GM21786 (cell line): ENCODE measurements at regions not wholly inside any gene's neighbourhood (a gene's known extent, or its start where the extent isn't known, plus 50 kb on each side); places are given as distances from the start of the nearest gene placed in this dataset.
"Not testable (repeated sequence)": the region's sequence is repeated elsewhere in the genome, so short reads cannot be mapped to it uniquely, and the experiment has no call there.

Experiments
- ATAC-seq: cut with Tn5 transposase; IDR thresholded peaks from one replicate; pipeline ENCODE4 v1.9.1; 2021; ENCODE audit not compliant: unreplicated experiment

DNA sequence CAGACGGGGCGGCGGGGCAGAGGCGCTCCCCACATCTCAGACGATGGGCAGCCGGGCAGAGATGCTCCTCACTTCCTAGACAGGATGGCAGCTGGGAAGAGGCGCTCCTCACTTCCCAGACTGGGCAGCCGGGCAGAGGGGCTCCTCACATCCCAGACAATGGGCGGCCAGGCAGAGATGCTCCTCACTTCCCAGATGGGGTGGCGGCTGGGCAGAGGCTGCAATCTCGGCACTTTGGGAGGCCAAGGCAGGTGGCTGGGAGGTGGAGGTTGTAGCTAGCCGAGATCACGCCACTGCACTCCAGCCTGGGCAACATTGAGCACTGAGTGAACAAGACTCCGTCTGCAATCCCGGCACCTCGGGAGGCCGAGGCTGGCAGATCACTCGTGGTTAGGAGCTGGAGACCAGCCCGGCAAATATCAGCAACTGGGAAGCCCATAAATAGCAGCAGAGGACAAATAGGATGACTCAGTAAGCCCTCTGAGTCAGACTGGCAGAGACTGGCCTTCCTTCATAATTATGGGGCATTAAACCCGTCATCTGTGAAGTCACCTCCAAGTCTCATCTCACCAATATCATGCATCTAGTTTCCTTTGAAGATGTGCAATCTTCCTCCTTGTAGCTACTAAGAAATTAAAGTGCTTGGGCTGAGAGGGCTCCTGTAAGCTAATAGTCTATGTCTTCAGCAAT lies 337.3 kb downstream of the GOLGA6L6 start:
- not testable (repeated sequence) for ATAC-seq

- ATAC-seq, result not testable (repeated sequence)
Measured at GRCh38 chr15:20203649-20204150, 337.9 kb downstream of the GOLGA6L6 start.

DNA sequence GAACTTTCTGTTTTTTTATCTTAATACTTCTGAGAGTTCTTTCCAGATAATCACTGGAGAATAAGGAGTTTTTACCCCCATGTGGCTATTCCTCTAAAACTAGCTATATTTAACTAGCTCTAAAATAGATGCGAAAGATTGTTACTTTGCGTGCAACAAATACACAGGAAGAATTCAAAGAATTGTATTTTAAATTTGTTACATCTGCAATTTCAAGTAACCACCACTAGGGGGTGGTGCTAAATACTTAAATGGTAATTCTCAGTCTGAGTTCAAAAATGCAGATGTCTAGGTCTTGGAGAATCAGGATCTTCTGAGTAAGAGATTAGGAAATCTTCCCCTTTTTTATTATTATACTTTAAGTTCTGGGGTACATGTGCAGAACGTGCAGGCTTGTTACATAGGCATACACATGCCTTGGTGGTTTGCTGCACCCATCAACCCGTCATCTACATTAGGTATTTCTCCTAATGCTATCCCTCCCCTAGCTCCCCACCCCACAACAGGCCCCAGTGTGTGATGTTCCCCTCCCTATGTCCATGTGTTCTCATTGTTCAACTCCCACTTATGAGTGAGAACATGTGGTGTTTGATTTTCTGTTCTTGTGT lies 346.9 kb downstream of the GOLGA6L6 start:
- ATAC-seq, result not testable (repeated sequence)

DNA sequence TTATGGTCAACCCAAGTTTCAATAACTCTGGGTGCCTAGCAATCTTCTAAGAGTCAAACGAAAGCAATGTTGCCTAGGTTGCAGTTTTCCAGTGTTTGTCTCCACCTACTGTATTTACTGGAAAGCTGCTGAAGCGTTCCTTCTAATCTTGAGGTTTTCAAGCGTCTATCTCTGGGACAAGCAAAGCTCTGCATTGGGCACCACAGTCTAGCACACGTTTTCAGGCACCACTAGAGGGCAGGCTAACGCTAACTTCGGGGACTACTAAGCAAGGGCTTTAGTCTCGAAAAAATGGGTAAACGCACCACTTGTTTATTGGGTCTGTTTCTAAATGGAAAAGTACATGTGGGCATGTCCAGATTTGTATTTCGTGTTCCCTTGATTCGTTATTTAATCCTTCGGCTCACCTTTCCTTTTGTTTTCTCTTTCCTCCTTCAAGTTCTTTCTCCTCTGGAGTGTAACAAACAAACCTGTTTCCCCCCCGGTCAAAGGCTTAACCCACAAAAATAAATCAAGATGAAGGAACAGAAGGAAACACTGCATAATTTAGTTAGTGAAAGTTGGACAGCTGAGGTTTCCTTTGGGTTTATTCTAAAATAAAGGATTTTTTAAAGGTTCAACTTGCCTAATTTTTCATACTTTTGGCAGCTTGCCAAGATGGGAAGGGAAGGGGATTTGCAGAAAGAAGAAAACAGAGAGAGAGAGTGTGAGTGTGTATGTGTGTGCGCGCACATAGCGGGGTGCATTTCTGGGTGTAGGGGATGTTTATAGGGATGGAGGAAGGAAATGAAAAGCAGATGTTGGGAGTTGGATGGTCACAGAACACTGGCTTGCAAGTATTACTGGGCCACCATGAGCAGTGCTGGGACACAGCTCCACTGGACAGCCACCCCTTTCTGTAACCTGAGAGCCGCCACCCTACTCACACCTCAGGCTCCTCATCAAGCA lies 348.3 kb downstream of the GOLGA6L6 start:
- ATAC-seq, result peak; percentile 66

DNA sequence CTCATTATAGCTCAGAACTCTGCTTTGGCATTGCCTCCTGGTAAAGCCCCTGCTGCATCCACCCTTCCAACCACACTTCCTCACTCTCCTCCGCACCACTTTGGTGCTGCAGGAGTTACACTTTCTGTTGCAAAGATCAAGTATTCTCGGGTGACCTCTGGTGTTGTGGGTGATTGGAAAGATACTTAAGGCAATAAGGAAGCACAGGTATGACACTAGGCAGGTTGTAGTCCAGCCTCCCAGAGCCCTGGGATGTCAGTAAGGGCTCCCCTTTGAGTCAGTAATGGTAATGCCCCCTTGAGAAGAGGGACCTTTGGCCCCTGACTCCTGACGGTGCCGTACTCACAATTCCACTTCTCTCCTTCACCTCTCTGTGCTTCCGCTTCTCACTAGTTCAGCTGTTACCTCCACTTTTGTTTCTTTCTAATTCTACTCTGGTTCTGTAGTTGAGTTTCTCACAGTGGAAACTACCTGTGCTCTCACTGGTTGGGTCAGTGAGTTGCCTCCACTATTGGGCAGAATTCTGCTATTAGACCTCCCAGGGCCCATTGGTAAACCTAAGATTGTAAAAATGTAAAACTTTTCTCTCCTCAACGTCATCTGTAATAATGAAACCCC lies 350.0 kb downstream of the GOLGA6L6 start:
- ATAC-seq, result not testable (repeated sequence)

- not testable (repeated sequence) for ATAC-seq
Measured at GRCh38 chr15:20188611-20189010, 353.0 kb downstream of the GOLGA6L6 start.

- not testable (repeated sequence) for ATAC-seq
Measured at GRCh38 chr15:20187370-20188355, 353.9 kb downstream of the GOLGA6L6 start.

DNA sequence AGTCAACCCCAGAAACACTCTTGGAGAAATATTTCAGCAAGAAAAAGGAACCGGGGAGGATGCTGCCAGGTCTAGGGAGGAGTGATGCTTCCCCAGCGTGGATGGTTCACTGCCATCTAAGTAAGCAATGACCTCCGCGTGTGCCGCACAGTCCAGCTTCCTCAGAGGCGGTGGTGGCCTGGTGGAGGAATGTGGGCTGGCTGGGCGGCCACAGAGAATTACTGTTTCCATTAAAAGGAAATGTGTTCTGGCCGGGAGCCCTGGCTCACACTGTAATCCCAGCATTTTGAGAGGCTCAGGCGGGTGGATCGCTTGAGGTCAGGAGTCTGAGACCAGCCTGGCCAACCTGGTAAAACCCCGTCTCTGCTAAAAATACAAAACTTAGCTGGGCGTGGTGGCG lies 356.7 kb downstream of the GOLGA6L6 start:
- ATAC-seq, result not testable (repeated sequence)

- ATAC-seq, result not testable (repeated sequence)
Measured at GRCh38 chr15:20168221-20168620, 373.4 kb downstream of the GOLGA6L6 start.

DNA sequence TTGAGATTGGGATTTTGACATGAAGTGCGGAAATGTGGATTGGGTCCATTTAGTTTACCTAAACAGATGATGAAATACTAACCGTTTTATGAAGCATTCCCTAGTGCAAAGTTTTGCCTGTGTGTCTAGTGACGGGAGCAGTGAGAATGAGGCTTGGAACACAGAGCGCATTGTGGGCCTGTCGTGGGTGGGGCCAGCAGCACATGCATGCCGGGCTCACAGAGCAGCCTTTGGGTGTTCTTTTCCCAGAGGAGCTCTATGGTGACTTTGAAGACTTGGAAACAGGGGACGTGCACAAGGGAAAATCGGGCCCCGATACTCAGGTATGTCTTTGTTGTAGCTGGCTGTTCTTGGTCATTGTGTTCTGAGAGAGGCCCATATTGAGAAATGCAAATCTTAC lies 388.1 kb downstream of the GOLGA6L6 start:
- not testable (repeated sequence) for ATAC-seq

- ATAC-seq, result not testable (repeated sequence)
Measured at GRCh38 chr15:20148679-20149078, 392.9 kb downstream of the GOLGA6L6 start.

DNA sequence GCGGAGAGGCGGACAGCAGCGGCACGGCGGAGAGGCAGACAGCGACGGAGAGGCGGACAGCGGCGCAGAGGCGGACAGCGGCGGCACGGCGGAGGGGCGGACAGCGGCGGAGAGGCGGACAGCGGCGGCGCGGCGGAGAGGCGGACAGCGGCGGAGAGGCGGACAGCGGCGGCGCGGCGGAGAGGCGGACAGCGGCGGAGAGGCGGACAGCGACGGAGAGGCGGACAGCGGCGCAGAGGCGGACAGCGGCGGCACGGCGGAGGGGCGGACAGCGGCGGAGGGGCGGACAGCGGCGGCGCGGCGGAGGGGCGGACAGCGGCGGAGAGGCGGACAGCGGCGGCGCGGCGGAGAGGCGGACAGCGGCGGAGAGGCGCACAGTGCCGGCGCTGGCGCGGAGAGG lies 393.6 kb downstream of the GOLGA6L6 start:
- not testable (repeated sequence) for ATAC-seq

- not testable (repeated sequence) for ATAC-seq
Measured at GRCh38 chr15:20144333-20145036, 397.1 kb downstream of the GOLGA6L6 start.

- ATAC-seq, result not testable (repeated sequence)
Measured at GRCh38 chr15:20142906-20143305, 398.7 kb downstream of the GOLGA6L6 start.

GRCh38 chr15:20142410-20142809 lies 399.2 kb downstream of the GOLGA6L6 start:
- not testable (repeated sequence) for ATAC-seq

GRCh38 chr15:20124668-20125067 lies 416.9 kb downstream of the GOLGA6L6 start:
- not testable (repeated sequence) for ATAC-seq

GRCh38 chr15:20106026-20106425 lies 435.6 kb downstream of the GOLGA6L6 start:
- ATAC-seq, result no peak

DNA sequence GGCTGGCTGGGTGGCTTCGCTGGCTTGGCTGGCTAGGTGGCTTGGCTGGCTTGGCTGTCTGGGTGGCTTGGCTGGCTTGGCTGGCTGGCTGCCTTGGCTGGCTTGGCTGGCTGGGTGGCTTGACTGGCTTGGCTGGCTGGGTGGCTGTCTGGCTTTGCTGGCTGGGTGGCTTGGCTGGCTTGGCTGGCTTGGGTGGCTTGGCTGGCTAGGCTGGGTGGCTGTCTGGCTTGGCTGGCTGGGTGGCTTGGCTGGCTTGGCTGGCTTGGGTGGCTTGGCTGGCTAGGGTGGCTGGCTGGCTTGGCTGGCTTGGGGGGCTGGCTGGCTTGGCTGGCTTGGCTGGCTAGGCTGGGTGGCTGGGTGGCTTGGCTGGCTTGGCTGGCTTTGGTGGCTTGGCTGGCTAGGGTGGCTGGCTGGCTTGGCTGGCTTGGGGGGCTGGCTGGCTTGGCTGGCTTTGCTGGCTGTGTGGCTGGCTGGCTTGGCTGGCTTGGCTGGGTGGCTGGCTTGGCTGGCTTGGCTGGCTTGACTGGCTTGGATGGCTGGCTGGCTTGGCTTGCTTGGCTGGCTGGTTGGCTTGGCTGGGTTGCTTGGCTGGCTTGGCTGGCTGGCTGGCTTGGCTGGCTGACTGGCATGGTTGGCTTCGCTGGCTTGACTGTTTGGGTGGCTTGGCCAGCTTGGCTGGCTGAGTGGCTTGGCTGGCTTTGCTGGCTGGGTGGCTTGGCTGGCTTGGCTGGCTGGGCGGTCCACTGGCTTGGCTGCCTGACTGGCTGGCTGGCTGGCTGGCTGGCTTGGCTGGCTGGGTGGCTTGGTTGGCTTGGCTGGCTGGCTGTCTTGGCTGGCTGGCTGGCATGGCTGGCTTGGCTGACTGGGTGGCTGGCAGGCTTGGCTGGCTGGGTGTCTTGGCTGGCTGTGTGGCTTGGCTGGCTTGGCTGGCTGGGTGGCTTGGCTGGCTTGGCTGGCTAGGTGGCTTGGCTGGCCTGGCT lies 436.3 kb downstream of the GOLGA6L6 start:
- ATAC-seq, result not testable (repeated sequence)
